LNCaP clone FGC (cell line): ENCODE measurements at regions not wholly inside any gene's neighbourhood (a gene's known extent, or its start where the extent isn't known, plus 50 kb on each side); places are given as distances from the start of the nearest gene placed in this dataset.

Experiments
- DNase-seq: peaks from one replicate; pipeline ENCODE4 v3.0.0-alpha.2; 2011; ENCODE audit warnings: low read depth
- H3K4me3 ChIP-seq: 2 replicates; pipeline ENCODE4 v1.5.1; 2011; ENCODE audit warnings: mild to moderate bottlenecking, low read depth, low read length, control low read depth
- CTCF ChIP-seq: IDR thresholded peaks from 2 replicates; pipeline ENCODE4 v1.5.1; 2012; ENCODE audit warnings: mild to moderate bottlenecking; ENCODE audit not compliant: control insufficient read depth, insufficient read depth; ENCODE audit errors: extremely low read depth

GRCh38 chr12:125835852-125836251, 770.6 kb downstream of the AACS start:
- TF ChIP-seq CTCF: no peak
- DNase-seq: no peak
- no peak overlapping the region for H3K4me3 ChIP-seq

- no peak for DNase-seq
- H3K4me3 ChIP-seq: no peak overlapping the region
- no peak for TF ChIP-seq CTCF
These were observed 771.4 kb downstream of the AACS start for GRCh38 chr12:125836647-125837046.

- no peak for TF ChIP-seq CTCF
- no peak for DNase-seq
- no peak overlapping the region for H3K4me3 ChIP-seq
These were observed 776.1 kb downstream of the AACS start for GRCh38 chr12:125841332-125841731.

DNA sequence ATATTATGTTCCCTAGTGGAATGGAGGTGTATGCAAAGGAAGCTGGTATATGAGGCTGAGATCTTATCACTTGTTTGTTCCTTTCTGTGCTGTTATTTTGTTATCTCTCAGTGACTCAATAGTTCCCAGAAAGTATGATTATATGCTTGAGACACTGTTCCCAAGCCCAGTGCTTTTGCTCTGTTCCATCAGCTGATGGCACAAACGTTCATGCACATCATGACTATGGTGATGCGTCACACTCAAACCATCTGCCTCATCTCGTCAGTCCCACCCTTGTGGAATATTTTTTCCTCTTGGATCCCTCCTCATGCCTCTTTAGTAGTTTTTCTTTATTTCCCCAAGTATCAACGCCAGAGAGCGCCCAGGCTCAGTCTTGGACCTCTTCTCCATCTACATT, 786.9 kb downstream of the AACS start:
- no peak overlapping the region for H3K4me3 ChIP-seq
- TF ChIP-seq CTCF: no peak
- no peak for DNase-seq

- no peak for TF ChIP-seq CTCF
- DNase-seq: no peak
- H3K4me3 ChIP-seq: no peak overlapping the region
These were observed 787.4 kb downstream of the AACS start for GRCh38 chr12:125852679-125853078.

DNA sequence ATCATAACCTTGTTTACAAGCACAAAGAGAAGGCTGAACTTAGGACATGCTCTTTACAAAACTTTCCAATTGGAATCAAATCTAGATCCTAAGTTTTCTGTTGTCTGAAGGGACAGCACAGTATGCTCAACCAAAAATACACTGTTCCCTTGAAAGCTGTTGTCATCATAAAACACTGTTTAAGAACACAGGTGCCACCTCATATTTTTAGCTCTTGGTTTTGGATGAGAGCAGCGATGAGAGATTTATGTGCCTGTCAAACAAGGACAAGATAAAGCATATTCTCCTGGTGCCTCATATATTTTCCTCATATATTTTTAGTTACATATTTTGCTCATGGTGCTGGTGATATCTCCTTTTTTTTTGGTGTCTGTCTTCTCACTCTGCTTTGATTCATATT, 788.4 kb downstream of the AACS start:
- no peak for DNase-seq
- H3K4me3 ChIP-seq: no peak overlapping the region
- no peak for TF ChIP-seq CTCF

GRCh38 chr12:125856366-125856765, 791.1 kb downstream of the AACS start:
- TF ChIP-seq CTCF: no peak
- DNase-seq: no peak
- no peak overlapping the region for H3K4me3 ChIP-seq
